ENCODE measurements at regions not wholly inside any gene's neighbourhood (a gene's known extent, or its start where the extent isn't known, plus 50 kb on each side); places are given as distances from the start of the nearest gene placed in this dataset.

GRCh38 chr12:4108803-4109345, 164.7 kb upstream of the CCND2 start:
- TF ChIP-seq POLR2A (IDR thresholded peaks at IDR 0.05; ENCODE audit: low read length) (no peak), MYC (IDR thresholded peaks at IDR 0.05; ENCODE audit: borderline replicate concordance, low read length) (no peak), NR3C1 (IDR thresholded peaks at IDR 0.05) (no peak), JUN (IDR thresholded peaks at IDR 0.05) (no peak), RFX5 (IDR thresholded peaks at IDR 0.05) (no peak), MAFK (IDR thresholded peaks at IDR 0.05; ENCODE audit: partially characterized antibody) (no peak), MAZ (IDR thresholded peaks at IDR 0.05; ENCODE audit: borderline replicate concordance, low read depth, low read length) (no peak), USF2 (IDR thresholded peaks at IDR 0.05) (no peak), CHD2 (IDR thresholded peaks at IDR 0.05; ENCODE audit: low read length, partially characterized antibody) (no peak), NFE2L2 (conservative IDR thresholded peaks at IDR 0.05; ENCODE audit: low read length) (no peak), ZSCAN20 (CRISPR knock-in tag; IDR thresholded peaks at IDR 0.05) (no peak)
- TF ChIP-seq, protein P1, sequence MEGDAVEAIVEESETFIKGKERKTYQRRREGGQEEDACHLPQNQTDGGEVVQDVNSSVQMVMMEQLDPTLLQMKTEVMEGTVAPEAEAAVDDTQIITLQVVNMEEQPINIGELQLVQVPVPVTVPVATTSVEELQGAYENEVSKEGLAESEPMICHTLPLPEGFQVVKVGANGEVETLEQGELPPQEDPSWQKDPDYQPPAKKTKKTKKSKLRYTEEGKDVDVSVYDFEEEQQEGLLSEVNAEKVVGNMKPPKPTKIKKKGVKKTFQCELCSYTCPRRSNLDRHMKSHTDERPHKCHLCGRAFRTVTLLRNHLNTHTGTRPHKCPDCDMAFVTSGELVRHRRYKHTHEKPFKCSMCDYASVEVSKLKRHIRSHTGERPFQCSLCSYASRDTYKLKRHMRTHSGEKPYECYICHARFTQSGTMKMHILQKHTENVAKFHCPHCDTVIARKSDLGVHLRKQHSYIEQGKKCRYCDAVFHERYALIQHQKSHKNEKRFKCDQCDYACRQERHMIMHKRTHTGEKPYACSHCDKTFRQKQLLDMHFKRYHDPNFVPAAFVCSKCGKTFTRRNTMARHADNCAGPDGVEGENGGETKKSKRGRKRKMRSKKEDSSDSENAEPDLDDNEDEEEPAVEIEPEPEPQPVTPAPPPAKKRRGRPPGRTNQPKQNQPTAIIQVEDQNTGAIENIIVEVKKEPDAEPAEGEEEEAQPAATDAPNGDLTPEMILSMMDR (IDR thresholded peaks at IDR 0.05): no peak
- TF ChIP-seq, protein P2, sequence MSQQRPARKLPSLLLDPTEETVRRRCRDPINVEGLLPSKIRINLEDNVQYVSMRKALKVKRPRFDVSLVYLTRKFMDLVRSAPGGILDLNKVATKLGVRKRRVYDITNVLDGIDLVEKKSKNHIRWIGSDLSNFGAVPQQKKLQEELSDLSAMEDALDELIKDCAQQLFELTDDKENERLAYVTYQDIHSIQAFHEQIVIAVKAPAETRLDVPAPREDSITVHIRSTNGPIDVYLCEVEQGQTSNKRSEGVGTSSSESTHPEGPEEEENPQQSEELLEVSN (IDR thresholded peaks at IDR 0.05; ENCODE audit: borderline replicate concordance, low read depth): no peak
